Suprapubic skin (tissue), 4 donors: ENCODE measurements at regions not wholly inside any gene's neighbourhood (a gene's known extent, or its start where the extent isn't known, plus 50 kb on each side); places are given as distances from the start of the nearest gene placed in this dataset.

Experiments
- POLR2A ChIP-seq, 2 donors: fragments of 450-650 bp; IDR thresholded peaks; one replicate each; pipeline ENCODE4 v1.6.1; 2017; ENCODE audit warnings: antibody characterized with exemption in 2 of 2, mild to moderate bottlenecking in 2 of 2, moderate library complexity in 2 of 2
- POLR2AphosphoS5 ChIP-seq, 3 donors: sonication (generic); formaldehyde crosslinking; IDR thresholded peaks; one replicate each; pipeline ENCODE4 v1.6.1; 2017; ENCODE audit warnings: antibody characterized with exemption in 3 of 3
- TF ChIP-seq, protein P1 (sequence below), 2 donors: fragments of 200-600 bp in 1 of 2; fragments of 450-650 bp in 1 of 2; sonication (generic) in 1 of 2; IDR thresholded peaks; one replicate each; pipeline ENCODE4 v1.5.1; 2016 to 2019; ENCODE audit warnings: antibody characterized with exemption in 2 of 2, mild to moderate bottlenecking in 1 of 2, moderate library complexity in 1 of 2

DNA sequence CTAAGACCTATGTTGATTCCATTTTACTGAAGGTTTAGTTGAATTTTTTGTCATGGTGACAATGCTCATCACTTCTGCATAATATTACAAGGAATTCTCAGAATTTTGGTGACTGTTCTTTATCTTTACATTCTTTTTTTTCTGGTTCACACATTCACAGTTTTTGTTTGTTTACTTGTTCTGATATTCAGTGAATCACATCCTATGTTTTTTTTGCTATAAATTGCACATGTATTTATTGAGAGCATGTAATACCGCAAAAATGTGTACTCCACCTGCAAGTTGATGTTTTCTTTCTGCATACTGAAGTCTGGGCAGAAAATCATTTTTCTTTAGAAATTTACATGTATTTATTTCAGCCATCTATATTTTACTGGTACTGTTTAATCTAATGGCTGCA lies 261.9 kb upstream of the CDH10 start:
- TF ChIP-seq, protein P1, sequence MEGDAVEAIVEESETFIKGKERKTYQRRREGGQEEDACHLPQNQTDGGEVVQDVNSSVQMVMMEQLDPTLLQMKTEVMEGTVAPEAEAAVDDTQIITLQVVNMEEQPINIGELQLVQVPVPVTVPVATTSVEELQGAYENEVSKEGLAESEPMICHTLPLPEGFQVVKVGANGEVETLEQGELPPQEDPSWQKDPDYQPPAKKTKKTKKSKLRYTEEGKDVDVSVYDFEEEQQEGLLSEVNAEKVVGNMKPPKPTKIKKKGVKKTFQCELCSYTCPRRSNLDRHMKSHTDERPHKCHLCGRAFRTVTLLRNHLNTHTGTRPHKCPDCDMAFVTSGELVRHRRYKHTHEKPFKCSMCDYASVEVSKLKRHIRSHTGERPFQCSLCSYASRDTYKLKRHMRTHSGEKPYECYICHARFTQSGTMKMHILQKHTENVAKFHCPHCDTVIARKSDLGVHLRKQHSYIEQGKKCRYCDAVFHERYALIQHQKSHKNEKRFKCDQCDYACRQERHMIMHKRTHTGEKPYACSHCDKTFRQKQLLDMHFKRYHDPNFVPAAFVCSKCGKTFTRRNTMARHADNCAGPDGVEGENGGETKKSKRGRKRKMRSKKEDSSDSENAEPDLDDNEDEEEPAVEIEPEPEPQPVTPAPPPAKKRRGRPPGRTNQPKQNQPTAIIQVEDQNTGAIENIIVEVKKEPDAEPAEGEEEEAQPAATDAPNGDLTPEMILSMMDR (IDR thresholded peaks at IDR 0.05), result no peak
- TF ChIP-seq POLR2AphosphoS5 (IDR thresholded peaks at IDR 0.05), result no peak
- no peak for TF ChIP-seq POLR2A (IDR thresholded peaks at IDR 0.05)
